HG03159 (cell line): ENCODE measurements at regions not wholly inside any gene's neighbourhood (a gene's known extent, or its start where the extent isn't known, plus 50 kb on each side); places are given as distances from the start of the nearest gene placed in this dataset.
"Not testable (repeated sequence)": the region's sequence is repeated elsewhere in the genome, so short reads cannot be mapped to it uniquely, and the experiment has no call there.

Source experiments
- ATAC-seq: cut with Tn5 transposase; IDR thresholded peaks from one replicate; pipeline ENCODE4 v1.9.1; 2021; ENCODE audit warnings: mild to moderate bottlenecking, moderate library complexity; ENCODE audit not compliant: unreplicated experiment

- ATAC-seq = no peak
Observed at GRCh38 chr12:124654666-124655047, 87.2 kb upstream of the NCOR2 start.

GRCh38 chr12:124653169-124653931, 85.9 kb upstream of the NCOR2 start:
- no peak for ATAC-seq

- ATAC-seq = no peak
Observed at GRCh38 chr12:124652661-124653060, 85.2 kb upstream of the NCOR2 start.

- no peak for ATAC-seq
Observed at GRCh38 chr12:124651516-124652273, 84.3 kb upstream of the NCOR2 start.

GRCh38 chr12:124650912-124651311, 83.5 kb upstream of the NCOR2 start:
- no peak for ATAC-seq

GRCh38 chr12:124648710-124649384, 81.4 kb upstream of the NCOR2 start:
- no peak for ATAC-seq

GRCh38 chr12:124647316-124647715, 79.9 kb upstream of the NCOR2 start:
- ATAC-seq = no peak

- ATAC-seq = no peak
Observed at GRCh38 chr12:124646385-124647230, 79.2 kb upstream of the NCOR2 start.

- ATAC-seq = no peak
Observed at GRCh38 chr12:124645530-124646244, 78.3 kb upstream of the NCOR2 start.

GRCh38 chr12:124643768-124644167, 76.4 kb upstream of the NCOR2 start:
- not testable (repeated sequence) for ATAC-seq

GRCh38 chr12:124642105-124642504, 74.7 kb upstream of the NCOR2 start:
- no peak for ATAC-seq

GRCh38 chr12:124641591-124641990, 74.2 kb upstream of the NCOR2 start:
- ATAC-seq = no peak

GRCh38 chr12:124640056-124640455, 72.6 kb upstream of the NCOR2 start:
- ATAC-seq = no peak

GRCh38 chr12:124639122-124639806, 71.9 kb upstream of the NCOR2 start:
- ATAC-seq = no peak

GRCh38 chr12:124637581-124637981, 70.2 kb upstream of the NCOR2 start:
- no peak for ATAC-seq

GRCh38 chr12:124637163-124637562, 69.8 kb upstream of the NCOR2 start:
- ATAC-seq = no peak

GRCh38 chr12:124636138-124636978, 68.9 kb upstream of the NCOR2 start:
- ATAC-seq = no peak

- ATAC-seq = no peak
Observed at GRCh38 chr12:124635316-124635715, 67.9 kb upstream of the NCOR2 start.
